Keratinocyte (primary cell): ENCODE measurements at regions not wholly inside any gene's neighbourhood (a gene's known extent, or its start where the extent isn't known, plus 50 kb on each side); places are given as distances from the start of the nearest gene placed in this dataset.

Experiments used
- DNase-seq: peaks from one replicate; pipeline ENCODE4 v3.0.0-alpha.2; 2011; ENCODE audit warnings: low read depth, missing footprints, low spot score
- FAIRE-seq: peaks from 2 replicates; lab custom pipeline; 2011; peaks lifted over from hg19 to GRCh38; lab: Jason Lieb, UNC
- H2AFZ ChIP-seq: 2 replicates; pipeline ENCODE4 v1.6.0; 2012; ENCODE audit warnings: low read length, control low read depth, inconsistent platforms; ENCODE audit not compliant: control insufficient read depth
- H3K27ac ChIP-seq: 2 replicates; pipeline ENCODE4 v1.5.1; 2011; ENCODE audit warnings: low read length; ENCODE audit not compliant: control insufficient read depth, insufficient read depth
- H3K27me3 ChIP-seq: 3 replicates; pipeline ENCODE4 v1.6.0; 2011; ENCODE audit warnings: low read length; ENCODE audit not compliant: control insufficient read depth, insufficient read depth; ENCODE audit errors: extremely low read depth
- H3K36me3 ChIP-seq, 2 experiments: 2 replicates in 1 of 2; 3 replicates in 1 of 2; pipeline ENCODE4 v1.5.1; 2011; ENCODE audit warnings: low read length in 2 of 2, mild to moderate bottlenecking in 1 of 2; ENCODE audit not compliant: control insufficient read depth in 2 of 2, insufficient read depth in 2 of 2; ENCODE audit errors: extremely low read depth in 1 of 2
- H3K4me1 ChIP-seq: 3 replicates; pipeline ENCODE4 v1.5.1; 2011; ENCODE audit warnings: low read length; ENCODE audit not compliant: control insufficient read depth, insufficient read depth; ENCODE audit errors: extremely low read depth
- H3K4me2 ChIP-seq: 3 replicates; pipeline ENCODE4 v1.6.0; 2011; ENCODE audit warnings: low read depth, low read length; ENCODE audit not compliant: control insufficient read depth, insufficient read depth; ENCODE audit errors: extremely low read depth
- H3K4me3 ChIP-seq, 3 experiments: fragments of 200-600 bp in 1 of 3; sonication (generic) in 1 of 3; 2 replicates in 2 of 3; 3 replicates in 1 of 3; pipeline ENCODE4 v1.5.1; 2011 to 2016; ENCODE audit warnings: low read length in 3 of 3, mild to moderate bottlenecking in 3 of 3, control low read depth in 2 of 3, inconsistent platforms in 1 of 3, low read depth in 1 of 3, mixed read lengths in 1 of 3, mixed run types in 1 of 3, moderate library complexity in 1 of 3; ENCODE audit not compliant: control insufficient read depth in 2 of 3, insufficient read depth in 2 of 3; ENCODE audit errors: extremely low read depth in 1 of 3
- H3K79me2 ChIP-seq: 2 replicates; pipeline ENCODE4 v1.6.0; 2012; ENCODE audit warnings: low read length; ENCODE audit not compliant: control insufficient read depth, insufficient read depth
- H3K9ac ChIP-seq: 3 replicates; pipeline ENCODE4 v1.6.0; 2011; ENCODE audit warnings: low read length; ENCODE audit not compliant: control insufficient read depth, insufficient read depth; ENCODE audit errors: extremely low read depth
- H3K9me1 ChIP-seq: 3 replicates; pipeline ENCODE4 v1.6.0; 2011; ENCODE audit warnings: low read length; ENCODE audit not compliant: control insufficient read depth, insufficient read depth; ENCODE audit errors: extremely low read depth
- H3K9me3 ChIP-seq: 2 replicates; pipeline ENCODE4 v1.5.1; 2012; ENCODE audit warnings: low read depth, low read length; ENCODE audit not compliant: control insufficient read depth
- H4K20me1 ChIP-seq: 3 replicates; pipeline ENCODE4 v1.6.0; 2011; ENCODE audit warnings: low read length; ENCODE audit not compliant: control insufficient read depth, insufficient read depth; ENCODE audit errors: extremely low read depth
- CTCF ChIP-seq, 3 experiments: IDR thresholded peaks in 1 of 3; conservative IDR thresholded peaks in 1 of 3; optimal IDR thresholded peaks in 1 of 3; 2 replicates in 2 of 3; 3 replicates in 1 of 3; pipeline versions ENCODE3 to v1.5.1; 2011; ENCODE audit warnings: low read length in 3 of 3, mild to moderate bottlenecking in 3 of 3, moderate library complexity in 2 of 3, control low read depth in 1 of 3, inconsistent platforms in 1 of 3; ENCODE audit not compliant: insufficient read depth in 2 of 3; ENCODE audit errors: extremely low read depth in 1 of 3
- EZH2 ChIP-seq: IDR thresholded peaks from one replicate; pipeline ENCODE4 v1.6.1; 2012; ENCODE audit warnings: inconsistent platforms, mild to moderate bottlenecking, low read length, moderate library complexity
- dilution Hi-C: fragments of 300-500 bp; cut with MboI; formaldehyde crosslinking; loops from one replicate; pipeline ENCODE4 v1.7.0; 2020; ENCODE audit warnings: low sequenced_read_pairs; ENCODE audit not compliant: extremely low pct_ligation_motif_present

GRCh38 chr3:124133366-124133940 is 141.5 kb upstream of the ROPN1 start:
- H3K27me3 ChIP-seq: peaks cover 12% of the 10 kb centered on the region
- H3K4me3 ChIP-seq: no peak overlapping the region
- FAIRE-seq (no peak), DNase-seq (no peak)
- H3K9me1 ChIP-seq: no peaks in the 10 kb centered on the region
- no peak overlapping the region for H3K27ac ChIP-seq
- no peak for TF ChIP-seq CTCF (optimal IDR thresholded peaks at IDR 0.05 in 1 of 3, IDR thresholded peaks at IDR 0.05 in 1 of 3, conservative IDR thresholded peaks at IDR 0.05 in 1 of 3; ENCODE audit: extremely low read depth in 1 of 3, insufficient read depth in 2 of 3, low read length in 3 of 3)
- TF ChIP-seq EZH2: no peak
- no peak overlapping the region for H3K4me2 ChIP-seq
- no peaks in the 10 kb centered on the region for H3K36me3 ChIP-seq
- no peak overlapping the region for H3K9ac ChIP-seq
- H3K79me2 ChIP-seq: no peaks in the 10 kb centered on the region
- no peaks in the 10 kb centered on the region for H3K9me3 ChIP-seq
- no peaks in the 10 kb centered on the region for H4K20me1 ChIP-seq
- no peaks in the 10 kb centered on the region for H3K4me1 ChIP-seq
- no peak overlapping the region for H2AFZ ChIP-seq
- dilution Hi-C loops: no loop called here

GRCh38 chr3:124137216-124137615 is 145.3 kb upstream of the ROPN1 start:
- no peaks in the 10 kb centered on the region for H3K9me3 ChIP-seq
- no peak overlapping the region for H3K27ac ChIP-seq
- H3K79me2 ChIP-seq: no peaks in the 10 kb centered on the region
- no peaks in the 10 kb centered on the region for H3K4me1 ChIP-seq
- DNase-seq (no peak), FAIRE-seq (no peak)
- H3K36me3 ChIP-seq: no peaks in the 10 kb centered on the region
- H2AFZ ChIP-seq: no peak overlapping the region
- no peak overlapping the region for H3K4me2 ChIP-seq
- no peak overlapping the region for H3K4me3 ChIP-seq
- H3K9ac ChIP-seq: no peak overlapping the region
- TF ChIP-seq EZH2: no peak
- no peak for TF ChIP-seq CTCF (optimal IDR thresholded peaks at IDR 0.05 in 1 of 3, IDR thresholded peaks at IDR 0.05 in 1 of 3, conservative IDR thresholded peaks at IDR 0.05 in 1 of 3; ENCODE audit: extremely low read depth in 1 of 3, insufficient read depth in 2 of 3, low read length in 3 of 3)
- no peaks in the 10 kb centered on the region for H4K20me1 ChIP-seq
- peaks cover 17% of the 10 kb centered on the region for H3K27me3 ChIP-seq
- dilution Hi-C loops: no loop called here
- no peaks in the 10 kb centered on the region for H3K9me1 ChIP-seq
